NCI-H526 (cell line): ENCODE measurements at regions not wholly inside any gene's neighbourhood (a gene's known extent, or its start where the extent isn't known, plus 50 kb on each side); places are given as distances from the start of the nearest gene placed in this dataset.
"Not testable (repeated sequence)": the region's sequence is repeated elsewhere in the genome, so short reads cannot be mapped to it uniquely, and the experiment has no call there.

ENCODE experiments used
- DNase-seq, 2 experiments: peaks; one replicate each; lab custom pipeline; 2025; lab: John Stamatoyannopoulos, UW

GRCh38 chr10:23543691-23544380 lies 105.0 kb downstream of the OTUD1 start:
- DNase-seq: no peak

GRCh38 chr10:23545866-23546265 lies 107.0 kb downstream of the OTUD1 start:
- DNase-seq: not testable (repeated sequence)

- no peak for DNase-seq
These were observed 118.0 kb downstream of the OTUD1 start for GRCh38 chr10:23556727-23557440.

- DNase-seq: no peak
These were observed 118.9 kb downstream of the OTUD1 start for GRCh38 chr10:23557777-23558176.

GRCh38 chr10:23558361-23558799 lies 119.5 kb downstream of the OTUD1 start:
- DNase-seq: no peak

- DNase-seq: no peak
These were observed 130.1 kb downstream of the OTUD1 start for GRCh38 chr10:23568996-23569395.

GRCh38 chr10:23571884-23572283 lies 133.0 kb downstream of the OTUD1 start:
- DNase-seq: no peak

GRCh38 chr10:23581906-23582450 lies 143.1 kb downstream of the OTUD1 start:
- no peak for DNase-seq

- no peak for DNase-seq
These were observed 145.5 kb downstream of the OTUD1 start for GRCh38 chr10:23584396-23584795.

GRCh38 chr10:23585186-23585585 lies 146.3 kb downstream of the OTUD1 start:
- DNase-seq: no peak

GRCh38 chr10:23585666-23586065 lies 146.8 kb downstream of the OTUD1 start:
- DNase-seq: no peak

GRCh38 chr10:23595278-23595677 lies 156.4 kb downstream of the OTUD1 start:
- DNase-seq: not testable (repeated sequence)

GRCh38 chr10:23604613-23605012 lies 165.7 kb downstream of the OTUD1 start:
- DNase-seq: no peak

GRCh38 chr10:23606456-23606855 lies 167.6 kb downstream of the OTUD1 start:
- DNase-seq: no peak

GRCh38 chr10:23608926-23609325 lies 170.1 kb downstream of the OTUD1 start:
- no peak for DNase-seq

- no peak for DNase-seq
These were observed 171.9 kb downstream of the OTUD1 start for GRCh38 chr10:23610626-23611307.

GRCh38 chr10:23611308-23612029 lies 172.6 kb downstream of the OTUD1 start:
- DNase-seq: no peak

GRCh38 chr10:23613900-23614299 lies 175.0 kb downstream of the OTUD1 start:
- no peak for DNase-seq

GRCh38 chr10:23614483-23614882 lies 175.6 kb downstream of the OTUD1 start:
- DNase-seq: no peak

GRCh38 chr10:23630376-23630775 lies 191.5 kb downstream of the OTUD1 start:
- DNase-seq: no peak

- DNase-seq: no peak
These were observed 192.0 kb downstream of the OTUD1 start for GRCh38 chr10:23630885-23631284.
